Epithelial cell of proximal tubule (primary cell): ENCODE measurements at regions not wholly inside any gene's neighbourhood (a gene's known extent, or its start where the extent isn't known, plus 50 kb on each side); places are given as distances from the start of the nearest gene placed in this dataset.

ENCODE experiments used
- DNase-seq: peaks from one replicate; pipeline ENCODE4 v3.0.0-alpha.2; 2011; ENCODE audit warnings: low read depth
- H3K4me3 ChIP-seq: 2 replicates; pipeline ENCODE4 v1.5.1; 2011; ENCODE audit warnings: low read depth, mild to moderate bottlenecking, low read length
- TF ChIP-seq, protein P1 (sequence below): conservative IDR thresholded peaks from 2 replicates; pipeline ENCODE4 v1.5.1; 2012; ENCODE audit warnings: low read depth, mild to moderate bottlenecking, low read length

DNA sequence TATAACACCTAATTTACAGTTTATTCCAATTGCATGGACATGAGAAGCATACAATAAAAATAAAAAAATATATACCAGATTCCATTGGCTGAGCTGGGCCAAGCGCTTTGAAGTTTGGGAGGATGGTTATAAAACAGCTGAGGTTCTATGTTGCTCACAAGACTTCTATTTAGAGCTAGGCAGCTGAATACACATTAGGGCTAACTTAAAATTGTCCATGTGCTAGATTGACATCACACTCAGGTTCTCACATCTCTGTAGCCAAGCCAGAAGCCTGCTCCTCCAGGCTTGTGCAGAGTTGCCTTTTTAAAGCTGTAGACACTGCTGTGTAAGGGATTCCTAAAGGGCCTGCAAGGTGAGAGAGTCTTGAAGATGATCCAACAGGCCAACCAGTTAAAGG, 871.1 kb upstream of the FANCL start:
- H3K4me3 ChIP-seq: no peak overlapping the region
- no peak for DNase-seq
- TF ChIP-seq, protein P1, sequence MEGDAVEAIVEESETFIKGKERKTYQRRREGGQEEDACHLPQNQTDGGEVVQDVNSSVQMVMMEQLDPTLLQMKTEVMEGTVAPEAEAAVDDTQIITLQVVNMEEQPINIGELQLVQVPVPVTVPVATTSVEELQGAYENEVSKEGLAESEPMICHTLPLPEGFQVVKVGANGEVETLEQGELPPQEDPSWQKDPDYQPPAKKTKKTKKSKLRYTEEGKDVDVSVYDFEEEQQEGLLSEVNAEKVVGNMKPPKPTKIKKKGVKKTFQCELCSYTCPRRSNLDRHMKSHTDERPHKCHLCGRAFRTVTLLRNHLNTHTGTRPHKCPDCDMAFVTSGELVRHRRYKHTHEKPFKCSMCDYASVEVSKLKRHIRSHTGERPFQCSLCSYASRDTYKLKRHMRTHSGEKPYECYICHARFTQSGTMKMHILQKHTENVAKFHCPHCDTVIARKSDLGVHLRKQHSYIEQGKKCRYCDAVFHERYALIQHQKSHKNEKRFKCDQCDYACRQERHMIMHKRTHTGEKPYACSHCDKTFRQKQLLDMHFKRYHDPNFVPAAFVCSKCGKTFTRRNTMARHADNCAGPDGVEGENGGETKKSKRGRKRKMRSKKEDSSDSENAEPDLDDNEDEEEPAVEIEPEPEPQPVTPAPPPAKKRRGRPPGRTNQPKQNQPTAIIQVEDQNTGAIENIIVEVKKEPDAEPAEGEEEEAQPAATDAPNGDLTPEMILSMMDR: no peak

DNA sequence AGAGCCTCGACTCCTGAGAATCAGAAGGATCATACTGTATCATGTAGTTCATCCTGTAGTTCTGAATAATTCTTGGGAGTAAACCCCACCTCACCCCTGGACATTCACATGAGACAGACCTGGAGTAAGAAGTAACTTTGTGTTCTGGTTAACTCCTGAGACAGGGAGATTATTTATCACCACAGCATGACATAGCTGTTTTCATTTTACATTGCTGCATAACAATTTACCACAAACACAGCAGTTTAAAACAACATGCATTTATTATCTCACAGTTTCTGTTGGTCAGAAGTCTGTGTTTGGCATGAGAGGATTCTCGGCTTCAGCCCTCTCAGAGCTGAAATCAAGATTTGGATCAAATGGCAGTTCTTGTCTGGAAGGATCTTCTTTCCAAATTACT, 855.8 kb upstream of the FANCL start:
- TF ChIP-seq, protein P1: no peak
- no peak for DNase-seq
- no peak overlapping the region for H3K4me3 ChIP-seq

DNA sequence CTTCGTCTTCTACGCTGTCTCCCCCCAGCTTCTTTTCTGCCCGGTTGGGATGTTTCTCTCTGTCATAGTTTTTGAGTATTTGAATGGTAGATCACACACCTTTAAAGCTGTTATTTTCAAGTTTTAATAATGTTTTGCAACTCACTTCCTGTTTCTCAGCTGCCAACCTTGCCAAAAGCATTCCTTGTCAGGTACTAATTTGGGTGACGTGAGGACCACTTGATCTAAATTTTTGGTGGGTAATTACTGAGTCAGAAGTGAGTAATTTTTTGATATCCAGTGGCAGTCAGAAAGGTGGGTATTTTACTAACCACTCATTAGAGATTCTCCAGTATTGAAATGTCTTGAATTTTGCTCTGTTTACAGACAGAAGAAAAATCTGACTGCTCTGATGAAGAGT, 852.4 kb upstream of the FANCL start:
- H3K4me3 ChIP-seq: no peak overlapping the region
- no peak for DNase-seq
- TF ChIP-seq, protein P1: no peak

DNA sequence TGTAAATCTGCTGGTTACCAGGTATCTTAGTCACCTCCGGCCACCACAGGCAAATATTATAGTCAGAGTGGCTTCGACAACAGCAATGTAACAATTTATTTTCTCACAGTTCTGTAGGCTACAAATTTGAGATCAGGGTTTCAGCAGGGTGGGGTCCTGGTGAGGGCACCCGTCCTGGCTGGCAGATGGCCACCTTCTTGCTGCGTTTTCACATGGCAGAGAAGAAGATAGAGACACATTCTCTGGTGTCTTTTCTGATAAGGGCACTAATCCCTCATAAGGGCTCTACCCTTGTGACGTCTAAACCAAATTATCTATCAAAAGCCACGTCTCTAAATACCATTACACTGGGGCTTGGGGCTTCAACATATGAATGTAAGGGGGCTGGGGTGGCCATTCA, 843.2 kb upstream of the FANCL start:
- no peak for DNase-seq
- TF ChIP-seq, protein P1: no peak
- no peak overlapping the region for H3K4me3 ChIP-seq

DNA sequence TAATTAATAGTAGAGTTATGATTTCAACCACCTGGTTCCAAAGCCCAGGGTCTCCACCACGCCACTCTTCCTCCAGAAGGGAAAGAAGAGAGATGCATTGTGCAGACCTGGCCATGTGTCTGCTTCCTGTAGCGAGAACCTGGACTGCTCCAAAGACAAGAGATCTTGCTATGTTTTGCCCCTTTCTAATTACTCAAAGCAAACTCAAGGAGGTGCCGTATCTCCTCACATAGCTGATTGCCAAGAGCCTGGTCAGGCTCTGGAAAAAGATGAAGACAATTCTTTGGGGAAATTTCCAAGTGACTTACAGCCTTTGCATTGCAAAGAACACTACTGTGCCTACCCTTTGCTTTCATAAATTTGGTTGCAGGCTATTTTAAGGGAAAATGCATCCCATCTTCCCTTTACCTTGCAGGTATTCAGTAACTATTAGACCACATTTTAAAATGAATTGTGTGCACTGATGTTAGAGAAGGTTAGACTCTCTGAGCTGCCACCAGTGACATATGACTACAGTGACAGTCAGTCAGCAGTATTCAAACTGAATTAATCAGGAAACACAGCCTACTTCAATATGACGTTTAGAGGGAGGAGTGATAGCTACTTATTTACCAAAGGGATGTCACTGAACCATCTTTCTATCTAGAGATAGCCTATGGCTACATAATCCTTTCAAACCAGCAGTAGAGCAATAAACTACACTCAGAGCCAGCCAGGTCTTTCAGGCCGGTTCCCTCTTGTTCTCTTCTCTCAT, 842.1 kb upstream of the FANCL start:
- TF ChIP-seq, protein P1: no peak
- no peak overlapping the region for H3K4me3 ChIP-seq
- DNase-seq: no peak

DNA sequence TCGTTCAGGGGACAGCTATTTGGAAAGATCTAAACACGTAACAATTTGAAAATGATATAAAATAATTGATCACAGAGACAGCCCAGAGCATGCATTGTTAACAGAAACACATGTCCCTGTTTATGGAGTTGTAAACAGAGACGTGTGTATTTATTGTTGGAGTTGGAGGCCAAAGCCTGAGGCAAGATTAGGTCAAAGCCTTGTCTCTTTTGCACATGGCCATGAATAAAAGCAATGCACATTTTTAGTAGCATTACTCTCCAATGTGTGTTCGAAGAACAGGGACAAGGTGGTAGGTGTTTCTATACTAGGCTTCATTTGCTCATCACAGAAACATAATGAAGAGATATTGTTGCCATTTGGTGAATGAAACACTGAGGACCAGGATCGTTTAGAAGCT, 841.5 kb upstream of the FANCL start:
- no peak overlapping the region for H3K4me3 ChIP-seq
- TF ChIP-seq, protein P1: no peak
- DNase-seq: no peak
